HG03280 (cell line): ENCODE measurements at regions not wholly inside any gene's neighbourhood (a gene's known extent, or its start where the extent isn't known, plus 50 kb on each side); places are given as distances from the start of the nearest gene placed in this dataset.

Experiments used
- ATAC-seq: cut with Tn5 transposase; IDR thresholded peaks from one replicate; pipeline ENCODE4 v1.9.1; 2021; ENCODE audit warnings: mild to moderate bottlenecking, moderate library complexity; ENCODE audit not compliant: unreplicated experiment

- no peak for ATAC-seq
These were observed 1145.6 kb upstream of the TENM4 start for GRCh38 chr11:80586464-80586863.

- ATAC-seq: no peak
These were observed 1143.8 kb upstream of the TENM4 start for GRCh38 chr11:80584661-80585060.

GRCh38 chr11:80569832-80570231 lies 1129.0 kb upstream of the TENM4 start:
- ATAC-seq: no peak

- ATAC-seq: no peak
These were observed 1124.4 kb upstream of the TENM4 start for GRCh38 chr11:80565231-80565630.

DNA sequence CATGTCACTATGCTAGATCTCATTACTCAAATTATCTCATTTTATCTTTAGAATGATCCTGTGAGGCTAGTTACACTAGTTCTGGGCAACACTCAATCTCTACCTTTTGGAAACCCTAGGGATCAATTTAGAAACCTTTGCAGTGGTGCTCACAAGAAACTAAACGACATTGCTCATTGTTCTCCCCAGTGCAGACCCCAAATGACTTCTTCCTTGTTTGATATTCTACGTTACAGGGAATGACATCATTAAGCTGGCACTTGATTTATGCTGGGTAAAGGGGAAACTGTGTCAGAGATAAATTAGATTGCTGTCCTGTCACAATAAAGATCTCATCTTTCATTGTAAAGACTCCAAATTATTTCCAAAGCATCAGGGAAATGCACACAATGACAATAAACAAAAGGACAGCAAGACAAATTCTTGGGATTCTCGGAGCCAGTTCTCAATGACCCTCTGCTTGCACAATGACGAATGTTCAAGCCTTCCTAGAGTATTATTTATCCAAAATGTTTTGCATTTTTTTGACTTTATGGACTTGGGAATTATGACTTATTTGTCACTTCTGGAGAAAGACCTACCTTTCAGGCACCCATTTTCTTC lies 1121.8 kb upstream of the TENM4 start:
- no peak for ATAC-seq

DNA sequence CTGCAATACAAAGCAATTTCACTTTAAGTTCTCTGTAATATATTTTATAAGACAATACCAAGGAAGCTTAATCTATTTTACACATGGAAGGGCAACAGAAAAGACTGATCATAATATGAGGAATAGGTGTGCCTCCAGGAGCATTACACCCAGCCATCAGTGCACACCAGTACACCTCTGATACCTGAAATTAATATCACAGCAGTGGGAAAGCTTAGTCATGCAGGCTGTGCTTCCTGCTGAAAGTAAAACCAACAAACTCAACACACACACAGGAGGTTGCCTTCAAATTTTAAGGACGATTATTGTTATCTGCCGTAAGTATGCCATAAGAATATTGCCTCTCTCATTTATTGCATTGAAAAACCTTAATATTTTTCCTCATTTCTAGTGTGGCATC lies 1119.1 kb upstream of the TENM4 start:
- ATAC-seq: no peak

DNA sequence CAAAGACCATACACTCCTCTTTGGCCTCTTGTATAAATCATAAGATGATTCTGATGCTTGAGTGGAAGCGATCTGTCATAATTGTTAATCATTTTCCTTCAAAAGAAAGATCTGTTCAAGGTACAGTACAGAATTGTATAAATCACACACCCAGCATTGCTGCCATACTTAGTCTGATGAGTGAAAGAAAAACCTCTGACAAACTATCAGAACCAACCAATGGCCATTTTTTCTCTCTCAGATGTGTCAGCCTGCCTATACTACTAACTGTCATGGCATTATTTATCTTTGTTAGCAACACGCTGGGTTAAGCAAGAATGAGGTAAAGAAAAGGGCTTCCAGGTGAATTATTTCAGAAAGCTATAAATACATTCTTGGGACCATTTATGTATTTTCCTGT lies 1112.7 kb upstream of the TENM4 start:
- no peak for ATAC-seq

DNA sequence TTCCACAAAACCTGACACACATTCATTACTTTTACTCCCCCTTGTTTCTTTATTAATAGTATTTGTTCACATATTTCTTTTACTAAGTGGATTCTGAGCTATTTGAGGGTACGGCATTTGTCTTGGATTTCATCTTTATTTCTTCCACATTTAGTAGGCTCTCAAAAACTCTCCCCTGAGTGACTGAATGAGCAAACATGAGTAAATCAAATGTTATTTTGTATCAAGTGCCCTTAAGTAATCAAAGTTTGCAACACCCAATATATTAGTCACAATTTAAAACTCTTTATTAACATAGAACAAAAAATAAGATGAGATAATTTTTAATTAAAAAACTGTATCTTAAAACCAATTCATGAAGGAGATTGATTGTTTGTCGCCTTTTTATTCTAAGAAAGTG lies 1101.9 kb upstream of the TENM4 start:
- ATAC-seq: no peak

DNA sequence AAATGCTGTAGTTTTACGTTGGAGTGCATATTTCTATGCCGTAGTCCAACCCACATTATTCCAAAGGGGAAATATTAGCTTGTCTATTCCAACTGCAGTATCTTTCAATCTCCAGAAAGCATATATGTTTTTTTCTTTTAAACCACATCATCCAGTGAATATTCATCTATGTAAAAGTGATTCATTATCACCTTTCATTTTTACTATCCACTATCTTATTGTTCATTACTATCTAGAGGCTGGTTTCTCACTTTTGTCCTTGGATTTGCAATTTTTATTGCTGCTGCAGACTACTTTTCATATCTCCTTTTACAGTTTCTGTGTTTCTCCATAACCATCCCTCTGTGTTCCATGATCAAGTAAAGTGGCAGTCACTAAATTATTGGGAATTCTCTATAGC lies 1097.2 kb upstream of the TENM4 start:
- no peak for ATAC-seq

- ATAC-seq: no peak
These were observed 1092.6 kb upstream of the TENM4 start for GRCh38 chr11:80533463-80533862.

GRCh38 chr11:80532633-80533232 lies 1091.9 kb upstream of the TENM4 start:
- no peak for ATAC-seq

DNA sequence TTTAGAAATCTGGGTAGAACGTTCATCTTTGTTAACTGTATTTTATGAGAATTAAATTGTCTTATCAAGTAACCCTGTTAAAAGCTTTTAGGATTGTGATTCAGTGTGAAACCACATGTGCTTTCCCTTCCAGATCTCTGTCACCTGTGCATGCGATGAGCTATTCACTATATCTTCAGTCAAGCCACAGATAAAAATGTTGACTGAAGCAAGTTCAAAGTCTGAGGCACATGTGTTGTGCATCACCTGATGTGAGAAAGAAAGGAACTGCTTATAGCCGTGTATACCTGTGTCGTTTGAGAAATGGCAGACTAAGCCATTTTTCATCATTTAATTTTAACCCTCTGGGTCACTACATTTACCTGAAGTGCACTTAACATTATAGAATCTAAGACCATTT lies 1088.9 kb upstream of the TENM4 start:
- no peak for ATAC-seq

DNA sequence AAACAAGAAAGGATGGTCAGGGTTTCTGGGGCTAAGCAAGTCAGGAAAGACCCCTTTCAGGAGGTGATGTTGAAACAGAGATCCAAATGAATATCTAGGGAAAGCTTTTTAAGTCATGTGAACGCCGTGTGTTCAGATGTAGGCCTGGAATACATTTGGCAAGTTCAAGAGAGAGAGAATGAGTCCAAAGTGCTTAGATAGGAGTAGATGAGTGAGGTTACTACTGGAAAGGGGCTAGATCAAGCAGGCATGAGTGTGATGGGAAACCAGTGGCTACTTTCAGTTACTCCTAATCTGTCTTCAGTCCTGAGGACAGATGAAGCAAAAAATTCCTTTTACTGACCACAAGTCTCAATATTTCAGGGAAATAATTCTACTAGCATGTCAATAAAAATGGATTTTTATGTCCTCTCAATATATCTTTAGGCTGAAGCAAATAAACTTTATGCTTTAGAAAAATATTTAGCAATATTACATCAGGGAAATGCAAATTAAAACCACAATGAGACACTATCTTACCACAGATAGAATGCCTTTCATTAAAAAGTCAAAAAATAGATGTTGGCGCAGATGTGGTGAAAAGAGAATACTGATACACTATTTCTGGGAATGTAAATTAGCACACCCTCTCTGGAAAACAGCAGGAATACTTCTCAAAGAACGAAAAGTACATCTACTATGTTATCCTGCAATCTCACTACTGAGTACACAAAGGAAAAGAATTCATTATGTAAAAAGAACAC lies 1085.0 kb upstream of the TENM4 start:
- no peak for ATAC-seq

GRCh38 chr11:80524349-80524748 lies 1083.5 kb upstream of the TENM4 start:
- no peak for ATAC-seq

DNA sequence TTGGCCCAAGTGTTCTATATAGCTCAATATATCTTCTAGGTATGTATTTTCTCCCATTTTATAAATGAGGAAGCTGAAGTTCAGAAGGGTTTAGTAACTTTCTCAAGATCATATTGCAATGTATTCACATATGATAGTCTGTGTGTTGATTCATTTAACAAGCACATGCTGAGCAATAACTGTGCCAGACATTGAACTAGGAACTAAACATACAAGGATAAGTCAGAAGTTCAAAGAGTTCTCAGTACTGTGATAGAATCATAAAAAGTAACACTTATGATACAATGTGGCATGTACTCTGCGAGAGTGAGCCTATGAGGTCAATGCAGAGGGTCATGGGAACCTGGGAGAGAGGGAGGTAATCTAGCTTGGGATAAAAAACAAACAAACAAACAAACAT lies 1082.2 kb upstream of the TENM4 start:
- no peak for ATAC-seq

DNA sequence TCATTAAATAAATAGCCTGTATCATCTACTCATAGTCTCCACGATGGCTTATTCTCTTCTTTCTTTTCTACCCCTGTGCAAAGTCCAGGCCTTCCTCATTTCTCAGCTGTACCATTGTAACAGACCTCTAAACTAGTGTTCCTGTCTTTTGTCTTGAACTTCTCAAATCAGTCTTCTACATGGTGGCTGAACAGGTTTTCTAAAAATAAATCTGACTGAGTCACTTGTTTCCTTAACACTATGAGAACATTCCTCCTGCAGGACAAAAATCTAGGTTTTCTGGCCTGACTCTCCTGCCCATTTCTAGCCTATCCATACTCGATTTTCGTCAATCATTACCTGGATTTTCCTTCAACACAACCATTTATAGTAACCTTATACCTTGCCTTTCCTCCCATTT lies 1080.8 kb upstream of the TENM4 start:
- no peak for ATAC-seq

GRCh38 chr11:80520507-80520887 lies 1079.7 kb upstream of the TENM4 start:
- no peak for ATAC-seq

DNA sequence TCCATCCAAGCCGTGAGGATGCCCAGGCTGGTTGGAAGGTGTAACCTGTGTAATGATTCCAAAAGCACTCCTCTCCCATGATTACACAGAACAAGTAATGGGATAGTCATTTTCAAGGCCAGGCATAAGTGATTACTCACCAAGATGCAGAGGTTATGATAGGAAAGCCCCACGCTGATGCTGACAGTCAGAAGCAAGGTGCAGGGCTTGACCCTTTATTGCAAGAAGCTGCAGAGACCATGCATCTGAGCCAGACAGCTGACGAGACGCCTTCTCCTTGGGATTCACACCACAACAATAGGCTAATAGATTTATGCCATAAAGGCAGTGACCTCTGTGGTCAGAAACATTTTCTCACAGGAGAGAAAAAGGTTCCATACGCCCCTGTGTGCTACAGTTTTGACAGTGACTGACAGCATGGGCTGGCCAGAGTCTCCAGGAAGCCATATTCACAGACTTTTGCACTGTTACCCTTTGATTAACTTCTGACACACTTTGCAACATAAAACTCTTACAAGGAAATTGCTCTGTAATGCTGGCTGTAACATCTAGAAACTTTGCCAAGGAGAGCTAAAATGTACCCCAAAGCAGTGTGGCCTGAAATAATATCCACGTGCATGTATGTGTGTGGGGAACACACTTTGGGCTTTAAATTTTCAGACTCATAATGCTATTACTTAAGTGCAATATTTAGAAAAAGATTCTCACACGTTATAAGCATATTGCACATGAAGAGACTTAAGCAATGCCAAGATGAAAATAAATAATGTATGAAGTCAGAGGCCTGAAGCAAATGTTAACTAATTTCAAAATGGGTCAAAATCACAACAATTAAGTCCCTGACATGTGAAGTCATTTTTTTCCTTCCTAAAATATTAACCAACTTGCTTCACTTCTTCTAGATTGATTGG lies 1079.0 kb upstream of the TENM4 start:
- no peak for ATAC-seq

DNA sequence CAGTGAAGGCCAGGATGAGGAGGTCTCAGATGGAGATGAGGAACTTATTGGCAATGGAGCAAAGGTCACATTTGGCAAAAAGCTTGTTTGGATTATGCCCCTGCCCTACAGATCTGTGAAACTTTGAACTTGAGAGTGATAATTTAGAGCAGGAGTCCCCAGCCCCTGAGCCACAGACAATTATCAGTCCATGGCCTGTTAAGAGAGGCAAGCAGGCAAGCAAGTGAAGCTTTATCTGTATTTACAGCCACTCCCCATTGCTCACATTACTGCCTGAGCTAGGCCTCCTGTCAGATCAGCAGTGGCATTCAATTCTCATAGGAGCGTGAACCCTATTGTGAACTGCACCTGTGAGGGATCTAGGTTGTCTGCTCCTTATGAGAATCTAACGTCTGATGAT lies 1076.9 kb upstream of the TENM4 start:
- no peak for ATAC-seq

DNA sequence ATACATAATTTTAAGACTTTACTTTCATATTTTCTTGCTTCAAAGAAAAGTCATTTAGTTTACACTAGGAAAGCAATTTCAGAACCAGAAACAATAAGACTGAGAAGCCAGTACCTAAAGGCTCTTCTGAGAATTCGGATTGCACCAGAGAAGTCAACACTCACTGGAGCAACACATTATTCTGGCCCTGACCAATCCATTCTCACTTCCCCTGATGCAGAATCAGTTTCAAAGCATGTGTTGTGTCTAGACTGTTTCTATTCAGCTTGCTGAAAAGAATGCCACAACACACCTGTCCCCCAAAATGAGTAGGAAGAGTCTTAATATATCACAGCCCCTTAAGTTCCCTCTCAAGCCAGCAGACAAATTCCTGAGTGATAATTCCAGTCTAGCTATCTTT lies 1074.3 kb upstream of the TENM4 start:
- ATAC-seq: no peak

DNA sequence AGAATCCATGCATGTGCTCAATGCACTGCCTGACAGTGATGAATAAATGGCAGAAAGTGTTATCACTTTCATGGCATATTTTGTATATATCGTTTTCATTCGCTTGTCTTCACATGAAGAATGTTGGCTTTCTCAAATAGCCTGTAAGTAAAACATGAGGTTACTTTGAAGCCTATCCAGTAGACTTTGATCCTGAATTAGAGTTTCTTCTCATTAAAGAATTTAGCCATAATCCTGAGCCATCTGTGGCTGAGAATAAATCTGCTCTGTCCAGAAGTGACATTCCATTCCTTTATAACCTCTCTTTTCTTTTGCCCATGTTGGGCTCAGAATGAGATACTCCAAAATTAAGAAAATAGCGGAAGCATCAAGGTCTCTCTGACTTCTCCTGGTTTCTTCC lies 1071.7 kb upstream of the TENM4 start:
- ATAC-seq: no peak

GRCh38 chr11:80505771-80506170 lies 1064.9 kb upstream of the TENM4 start:
- no peak for ATAC-seq
